ENCODE measurements at regions not wholly inside any gene's neighbourhood (a gene's known extent, or its start where the extent isn't known, plus 50 kb on each side); places are given as distances from the start of the nearest gene placed in this dataset.

- TF ChIP-seq, protein P1, sequence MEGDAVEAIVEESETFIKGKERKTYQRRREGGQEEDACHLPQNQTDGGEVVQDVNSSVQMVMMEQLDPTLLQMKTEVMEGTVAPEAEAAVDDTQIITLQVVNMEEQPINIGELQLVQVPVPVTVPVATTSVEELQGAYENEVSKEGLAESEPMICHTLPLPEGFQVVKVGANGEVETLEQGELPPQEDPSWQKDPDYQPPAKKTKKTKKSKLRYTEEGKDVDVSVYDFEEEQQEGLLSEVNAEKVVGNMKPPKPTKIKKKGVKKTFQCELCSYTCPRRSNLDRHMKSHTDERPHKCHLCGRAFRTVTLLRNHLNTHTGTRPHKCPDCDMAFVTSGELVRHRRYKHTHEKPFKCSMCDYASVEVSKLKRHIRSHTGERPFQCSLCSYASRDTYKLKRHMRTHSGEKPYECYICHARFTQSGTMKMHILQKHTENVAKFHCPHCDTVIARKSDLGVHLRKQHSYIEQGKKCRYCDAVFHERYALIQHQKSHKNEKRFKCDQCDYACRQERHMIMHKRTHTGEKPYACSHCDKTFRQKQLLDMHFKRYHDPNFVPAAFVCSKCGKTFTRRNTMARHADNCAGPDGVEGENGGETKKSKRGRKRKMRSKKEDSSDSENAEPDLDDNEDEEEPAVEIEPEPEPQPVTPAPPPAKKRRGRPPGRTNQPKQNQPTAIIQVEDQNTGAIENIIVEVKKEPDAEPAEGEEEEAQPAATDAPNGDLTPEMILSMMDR (IDR thresholded peaks at IDR 0.05): no peak
- TF ChIP-seq POLR2A (IDR thresholded peaks at IDR 0.05): no peak
Measured at GRCh38 chr21:25149022-25149421, 458.3 kb downstream of the MRPL39 start.

Data from body of pancreas (tissue), 4 donors.